ENCODE measurements at regions not wholly inside any gene's neighbourhood (a gene's known extent, or its start where the extent isn't known, plus 50 kb on each side); places are given as distances from the start of the nearest gene placed in this dataset.
"Not testable (repeated sequence)": the region's sequence is repeated elsewhere in the genome, so short reads cannot be mapped to it uniquely, and the experiment has no call there.

DNA sequence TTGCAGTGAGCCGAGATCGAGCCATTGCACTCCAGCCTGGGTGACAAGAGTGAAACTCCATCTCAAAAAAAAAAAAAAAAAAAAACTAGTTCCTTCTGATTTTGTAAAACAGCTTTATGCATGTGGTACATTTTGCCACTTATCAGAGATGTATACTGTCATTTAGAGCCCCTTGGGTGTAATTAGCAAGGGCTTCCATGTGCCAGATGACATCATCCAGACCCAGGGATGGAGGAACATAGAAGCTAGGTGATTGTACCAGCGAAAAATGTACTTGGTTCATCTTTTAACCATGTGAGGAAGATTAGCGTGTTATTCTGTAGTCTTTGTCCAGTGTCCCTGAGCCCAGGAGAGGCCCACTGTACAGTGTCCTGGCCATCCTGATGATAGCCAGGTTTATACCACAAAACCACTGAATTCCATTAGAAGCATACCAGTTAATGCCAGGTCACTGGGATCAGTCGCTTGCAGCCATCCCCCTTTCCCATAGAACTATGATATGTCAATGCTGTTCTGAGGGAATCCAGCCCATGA is 239.3 kb upstream of the SGCD start (continued):
- no peak for TF ChIP-seq CTCF (IDR thresholded peaks at IDR 0.05; ENCODE audit: low read depth, low read length, missing input control)
- TF ChIP-seq ZBTB33 (IDR thresholded peaks at IDR 0.05): no peak
- TF ChIP-seq RXRA (IDR thresholded peaks at IDR 0.05): no peak
- TF ChIP-seq SP1 (IDR thresholded peaks at IDR 0.05): no peak

DNA sequence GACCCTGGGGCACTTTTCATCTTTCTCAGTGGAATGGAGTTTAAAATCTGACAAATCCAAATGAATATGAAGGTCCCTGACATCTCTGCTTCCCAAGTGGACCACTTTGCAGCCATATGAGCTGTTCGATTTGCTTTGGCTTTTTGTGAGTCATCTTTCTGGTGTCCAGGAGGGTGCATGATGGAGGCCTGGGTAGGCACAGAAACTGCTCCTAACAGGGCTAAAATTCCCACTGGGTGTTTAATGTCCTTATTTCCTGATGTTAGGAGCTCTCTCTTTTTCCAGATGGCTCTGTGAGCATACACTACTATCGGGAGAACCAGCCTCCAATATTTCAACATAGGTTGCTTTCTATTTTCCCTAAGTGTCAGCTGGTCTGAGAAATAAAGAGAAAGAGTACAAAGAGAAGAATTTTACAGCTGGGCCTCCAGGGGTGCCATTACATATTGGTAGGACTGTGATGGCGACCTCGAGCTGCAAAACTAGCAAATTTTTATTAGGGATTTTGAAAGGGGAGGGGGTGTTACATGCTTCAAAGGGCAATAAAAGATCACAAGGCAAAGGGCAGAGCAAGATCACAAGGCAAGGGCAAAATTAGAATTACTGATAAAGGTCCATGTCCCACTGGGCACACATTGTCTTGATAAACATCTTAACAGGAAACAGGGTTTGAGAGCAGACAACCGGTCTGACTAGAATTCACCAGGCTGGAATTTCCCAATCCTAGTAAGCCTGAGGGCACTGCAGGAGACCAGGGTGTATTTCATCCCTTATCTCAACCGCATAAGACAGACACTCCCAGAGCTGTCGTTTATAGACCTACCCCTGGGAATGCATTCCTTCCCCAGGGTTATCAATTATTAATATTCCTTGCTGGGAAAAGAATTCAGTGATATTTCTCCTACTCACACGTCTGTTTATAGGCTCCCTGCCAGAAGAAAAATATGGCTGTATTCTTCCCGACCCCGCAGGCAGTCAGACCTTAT is 236.7 kb upstream of the SGCD start:
- WGBS: 81% methylated on average over 10 of the region's 10 CpGs
- H3K36me3 ChIP-seq (ENCODE audit: control insufficient read depth in 4 of 4, insufficient read depth in 3 of 4, low read depth in 1 of 4, low read length in 3 of 4); H3K27ac ChIP-seq (ENCODE audit: low read depth in 1 of 2, low read length in 2 of 2); H3K4me1 ChIP-seq (ENCODE audit: control insufficient read depth in 4 of 4, insufficient read depth in 4 of 4, low read length in 3 of 4); H3K9me3 ChIP-seq (ENCODE audit: control insufficient read depth in 4 of 4, low read length in 3 of 4); H3K27me3 ChIP-seq (ENCODE audit: control insufficient read depth in 4 of 4, insufficient read depth in 4 of 4, low read length in 3 of 4); DNase-seq (ENCODE audit: low spot score); H3K9ac ChIP-seq (ENCODE audit: low read depth in 1 of 2, low read length in 2 of 2); H3K4me3 ChIP-seq (ENCODE audit: low read depth in 1 of 3, low read length in 3 of 3): not testable (repeated sequence)

DNA sequence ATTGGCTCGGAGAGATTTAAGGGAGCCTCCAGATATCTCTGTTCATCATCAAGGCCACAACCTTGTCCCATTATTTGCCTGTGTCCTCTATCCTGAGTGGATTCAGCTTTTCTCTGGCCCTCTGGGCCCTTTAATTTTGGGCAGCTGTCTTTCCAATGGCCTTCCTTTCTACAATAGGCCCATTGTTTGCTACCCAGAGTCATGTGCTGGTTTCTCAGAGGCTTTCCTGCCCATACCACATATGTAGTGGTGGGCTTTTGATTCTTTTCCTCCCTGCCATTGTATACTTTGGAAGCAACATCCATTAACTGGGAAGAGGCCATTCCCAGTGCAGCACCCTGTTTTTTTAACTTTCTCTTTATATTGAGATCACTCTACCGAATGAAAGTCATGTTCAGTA is 233.9 kb upstream of the SGCD start:
- peaks cover 2 to 6% (median 3%) of the 10 kb centered on the region in 4 donors for H3K9me3 ChIP-seq (ENCODE audit: control insufficient read depth in 4 of 4, low read length in 3 of 4)
- WGBS: 82% methylated on average over 2 of the region's 2 CpGs
- no peak overlapping the region for H3K27ac ChIP-seq (ENCODE audit: low read depth in 1 of 2, low read length in 2 of 2)
- TF ChIP-seq EGR1 (IDR thresholded peaks at IDR 0.05; ENCODE audit: low read depth in 2 of 2) (no peak), RAD21 (IDR thresholded peaks at IDR 0.05) (no peak), NR2F2 (IDR thresholded peaks at IDR 0.05) (no peak), HNF4A (conservative IDR thresholded peaks at IDR 0.05) (no peak), TAF1 (conservative IDR thresholded peaks at IDR 0.05) (no peak), RXRA (IDR thresholded peaks at IDR 0.05) (no peak), SP1 (IDR thresholded peaks at IDR 0.05) (no peak), GABPA (IDR thresholded peaks at IDR 0.05 in 1 of 2, conservative IDR thresholded peaks at IDR 0.05 in 1 of 2) (no peak), FOXA2 (IDR thresholded peaks at IDR 0.05) (no peak), HNF4G (IDR thresholded peaks at IDR 0.05) (no peak), ATF3 (IDR thresholded peaks at IDR 0.05) (no peak), YY1 (IDR thresholded peaks at IDR 0.05) (no peak), ZBTB33 (IDR thresholded peaks at IDR 0.05) (no peak), FOXA1 (IDR thresholded peaks at IDR 0.05) (no peak)
- TF ChIP-seq, protein P1, sequence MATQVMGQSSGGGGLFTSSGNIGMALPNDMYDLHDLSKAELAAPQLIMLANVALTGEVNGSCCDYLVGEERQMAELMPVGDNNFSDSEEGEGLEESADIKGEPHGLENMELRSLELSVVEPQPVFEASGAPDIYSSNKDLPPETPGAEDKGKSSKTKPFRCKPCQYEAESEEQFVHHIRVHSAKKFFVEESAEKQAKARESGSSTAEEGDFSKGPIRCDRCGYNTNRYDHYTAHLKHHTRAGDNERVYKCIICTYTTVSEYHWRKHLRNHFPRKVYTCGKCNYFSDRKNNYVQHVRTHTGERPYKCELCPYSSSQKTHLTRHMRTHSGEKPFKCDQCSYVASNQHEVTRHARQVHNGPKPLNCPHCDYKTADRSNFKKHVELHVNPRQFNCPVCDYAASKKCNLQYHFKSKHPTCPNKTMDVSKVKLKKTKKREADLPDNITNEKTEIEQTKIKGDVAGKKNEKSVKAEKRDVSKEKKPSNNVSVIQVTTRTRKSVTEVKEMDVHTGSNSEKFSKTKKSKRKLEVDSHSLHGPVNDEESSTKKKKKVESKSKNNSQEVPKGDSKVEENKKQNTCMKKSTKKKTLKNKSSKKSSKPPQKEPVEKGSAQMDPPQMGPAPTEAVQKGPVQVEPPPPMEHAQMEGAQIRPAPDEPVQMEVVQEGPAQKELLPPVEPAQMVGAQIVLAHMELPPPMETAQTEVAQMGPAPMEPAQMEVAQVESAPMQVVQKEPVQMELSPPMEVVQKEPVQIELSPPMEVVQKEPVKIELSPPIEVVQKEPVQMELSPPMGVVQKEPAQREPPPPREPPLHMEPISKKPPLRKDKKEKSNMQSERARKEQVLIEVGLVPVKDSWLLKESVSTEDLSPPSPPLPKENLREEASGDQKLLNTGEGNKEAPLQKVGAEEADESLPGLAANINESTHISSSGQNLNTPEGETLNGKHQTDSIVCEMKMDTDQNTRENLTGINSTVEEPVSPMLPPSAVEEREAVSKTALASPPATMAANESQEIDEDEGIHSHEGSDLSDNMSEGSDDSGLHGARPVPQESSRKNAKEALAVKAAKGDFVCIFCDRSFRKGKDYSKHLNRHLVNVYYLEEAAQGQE (IDR thresholded peaks at IDR 0.05): no peak
- TF ChIP-seq, protein P2, sequence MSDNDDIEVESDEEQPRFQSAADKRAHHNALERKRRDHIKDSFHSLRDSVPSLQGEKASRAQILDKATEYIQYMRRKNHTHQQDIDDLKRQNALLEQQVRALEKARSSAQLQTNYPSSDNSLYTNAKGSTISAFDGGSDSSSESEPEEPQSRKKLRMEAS (IDR thresholded peaks at IDR 0.05): no peak

More for the DNA sequence above, 233.9 kb upstream of the SGCD start:
- Histone ChIP-seq H3K27me3 (ENCODE audit: control insufficient read depth in 4 of 4, insufficient read depth in 4 of 4, low read length in 3 of 4) (no peaks in the 10 kb centered on the region), H3K36me3 (ENCODE audit: control insufficient read depth in 4 of 4, insufficient read depth in 3 of 4, low read depth in 1 of 4, low read length in 3 of 4) (no peaks in the 10 kb centered on the region), H3K4me3 (ENCODE audit: low read depth in 1 of 3, low read length in 3 of 3) (no peak overlapping the region), H3K9ac (ENCODE audit: low read depth in 1 of 2, low read length in 2 of 2) (no peak overlapping the region), H3K4me1 (ENCODE audit: control insufficient read depth in 4 of 4, insufficient read depth in 4 of 4, low read length in 3 of 4) (peaks cover 0 to 1% (median 0%) of the 10 kb centered on the region in 4 donors)
- DNase-seq (ENCODE audit: low spot score): no peak

All from liver (tissue), 8 donors.